Astrocyte (in vitro differentiated cells and primary cell): ENCODE measurements at regions not wholly inside any gene's neighbourhood (a gene's known extent, or its start where the extent isn't known, plus 50 kb on each side); places are given as distances from the start of the nearest gene placed in this dataset.

Source experiments
- EZH2 ChIP-seq: IDR thresholded peaks from 2 replicates; pipeline ENCODE4 v1.6.1; 2012; ENCODE audit warnings: mild to moderate bottlenecking, low read length, inconsistent platforms; ENCODE audit not compliant: insufficient read depth
- TF ChIP-seq, protein P1 (sequence below): IDR thresholded peaks from 2 replicates; pipeline ENCODE4 v1.5.1; 2011; ENCODE audit warnings: low read depth, mild to moderate bottlenecking, inconsistent platforms, low read length, moderate library complexity; ENCODE audit not compliant: insufficient read depth

DNA sequence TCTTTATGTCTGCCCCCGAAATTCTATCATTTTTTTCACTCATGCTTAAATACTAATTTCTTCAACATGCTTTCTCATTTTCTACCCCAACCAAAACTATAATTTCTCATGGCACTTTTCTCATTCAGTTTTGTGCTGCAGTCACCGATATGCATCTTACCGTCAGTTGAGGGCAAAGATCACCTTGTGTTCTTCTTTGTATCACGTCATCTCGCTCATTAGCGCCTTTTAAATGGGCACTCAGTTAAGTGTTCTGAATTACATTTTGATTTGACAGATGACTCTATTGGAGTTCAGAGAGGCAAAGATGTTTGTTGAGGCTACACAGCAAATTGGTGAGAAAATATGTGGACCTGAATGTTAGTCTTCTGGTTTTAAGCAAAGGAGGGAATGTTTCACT, 211.7 kb upstream of the GLRA1 start:
- TF ChIP-seq, protein P1, sequence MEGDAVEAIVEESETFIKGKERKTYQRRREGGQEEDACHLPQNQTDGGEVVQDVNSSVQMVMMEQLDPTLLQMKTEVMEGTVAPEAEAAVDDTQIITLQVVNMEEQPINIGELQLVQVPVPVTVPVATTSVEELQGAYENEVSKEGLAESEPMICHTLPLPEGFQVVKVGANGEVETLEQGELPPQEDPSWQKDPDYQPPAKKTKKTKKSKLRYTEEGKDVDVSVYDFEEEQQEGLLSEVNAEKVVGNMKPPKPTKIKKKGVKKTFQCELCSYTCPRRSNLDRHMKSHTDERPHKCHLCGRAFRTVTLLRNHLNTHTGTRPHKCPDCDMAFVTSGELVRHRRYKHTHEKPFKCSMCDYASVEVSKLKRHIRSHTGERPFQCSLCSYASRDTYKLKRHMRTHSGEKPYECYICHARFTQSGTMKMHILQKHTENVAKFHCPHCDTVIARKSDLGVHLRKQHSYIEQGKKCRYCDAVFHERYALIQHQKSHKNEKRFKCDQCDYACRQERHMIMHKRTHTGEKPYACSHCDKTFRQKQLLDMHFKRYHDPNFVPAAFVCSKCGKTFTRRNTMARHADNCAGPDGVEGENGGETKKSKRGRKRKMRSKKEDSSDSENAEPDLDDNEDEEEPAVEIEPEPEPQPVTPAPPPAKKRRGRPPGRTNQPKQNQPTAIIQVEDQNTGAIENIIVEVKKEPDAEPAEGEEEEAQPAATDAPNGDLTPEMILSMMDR, result no peak
- no peak for TF ChIP-seq EZH2
